HEK293 (cell line): ENCODE measurements at regions not wholly inside any gene's neighbourhood (a gene's known extent, or its start where the extent isn't known, plus 50 kb on each side); places are given as distances from the start of the nearest gene placed in this dataset.

Experiments
- CTCF ChIP-seq: fragments of 450-650 bp; formaldehyde crosslinking; IDR thresholded peaks from 2 replicates; pipeline ENCODE4 v1.5.1; 2016; ENCODE audit warnings: missing biosample characterization, missing genetic modification characterization
- REST ChIP-seq: fragments of 450-650 bp; formaldehyde crosslinking; IDR thresholded peaks from 2 replicates; pipeline ENCODE4 v1.5.1; 2016; ENCODE audit warnings: missing biosample characterization, missing genetic modification characterization
- ZNF146 ChIP-seq: fragments of 450-650 bp; formaldehyde crosslinking; IDR thresholded peaks from 2 replicates; pipeline ENCODE4 v1.5.1; 2016; ENCODE audit warnings: missing biosample characterization, missing genetic modification characterization
- ZNF155 ChIP-seq: fragments of 450-650 bp; formaldehyde crosslinking; IDR thresholded peaks from 2 replicates; pipeline ENCODE4 v1.5.1; 2016; ENCODE audit warnings: missing biosample characterization, missing genetic modification characterization
- ZNF639 ChIP-seq: fragments of 450-650 bp; formaldehyde crosslinking; IDR thresholded peaks from 2 replicates; pipeline ENCODE4 v1.5.1; 2016; ENCODE audit warnings: missing biosample characterization, missing genetic modification characterization

GRCh38 chr7:119421657-119422056 is 851.3 kb upstream of the KCND2 start:
- TF ChIP-seq REST (tag by site-specific recombination) (no peak), ZNF146 (tag by site-specific recombination) (no peak), ZNF639 (tag by site-specific recombination) (no peak), CTCF (no peak), ZNF155 (no peak)
